AG10803 (cell line): ENCODE measurements at regions not wholly inside any gene's neighbourhood (a gene's known extent, or its start where the extent isn't known, plus 50 kb on each side); places are given as distances from the start of the nearest gene placed in this dataset.

Experiments
- DNase-seq: peaks from one replicate; pipeline ENCODE4 v3.0.0; 2010; ENCODE audit warnings: low read depth
- H3K4me3 ChIP-seq: 2 replicates; pipeline ENCODE4 v1.5.1; 2011; ENCODE audit warnings: mild to moderate bottlenecking, low read length, control low read depth
- TF ChIP-seq, protein P1 (sequence below): conservative IDR thresholded peaks from 2 replicates; pipeline ENCODE4 v1.5.1; 2011; ENCODE audit warnings: mild to moderate bottlenecking, low read length, control low read depth, inconsistent platforms

DNA sequence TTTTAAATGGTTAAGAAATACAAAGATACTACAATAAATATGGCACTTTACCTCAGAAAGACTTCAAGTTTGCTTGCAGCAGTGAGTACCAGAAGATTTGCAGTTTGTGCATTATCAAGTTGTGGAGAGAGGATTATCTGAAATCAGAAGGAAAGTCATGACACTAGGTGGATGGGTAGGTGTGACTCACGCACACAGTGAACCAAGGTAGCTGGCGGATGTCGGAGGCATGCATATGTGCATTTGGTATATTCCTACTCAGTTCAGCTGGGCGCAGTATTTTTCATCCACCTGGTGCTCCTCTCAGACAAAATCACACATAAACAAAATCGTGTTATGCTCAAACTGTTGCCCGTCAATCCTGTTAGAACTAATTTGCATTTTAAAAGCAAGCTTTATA is 351.0 kb downstream of the IGSF11 start:
- TF ChIP-seq, protein P1, sequence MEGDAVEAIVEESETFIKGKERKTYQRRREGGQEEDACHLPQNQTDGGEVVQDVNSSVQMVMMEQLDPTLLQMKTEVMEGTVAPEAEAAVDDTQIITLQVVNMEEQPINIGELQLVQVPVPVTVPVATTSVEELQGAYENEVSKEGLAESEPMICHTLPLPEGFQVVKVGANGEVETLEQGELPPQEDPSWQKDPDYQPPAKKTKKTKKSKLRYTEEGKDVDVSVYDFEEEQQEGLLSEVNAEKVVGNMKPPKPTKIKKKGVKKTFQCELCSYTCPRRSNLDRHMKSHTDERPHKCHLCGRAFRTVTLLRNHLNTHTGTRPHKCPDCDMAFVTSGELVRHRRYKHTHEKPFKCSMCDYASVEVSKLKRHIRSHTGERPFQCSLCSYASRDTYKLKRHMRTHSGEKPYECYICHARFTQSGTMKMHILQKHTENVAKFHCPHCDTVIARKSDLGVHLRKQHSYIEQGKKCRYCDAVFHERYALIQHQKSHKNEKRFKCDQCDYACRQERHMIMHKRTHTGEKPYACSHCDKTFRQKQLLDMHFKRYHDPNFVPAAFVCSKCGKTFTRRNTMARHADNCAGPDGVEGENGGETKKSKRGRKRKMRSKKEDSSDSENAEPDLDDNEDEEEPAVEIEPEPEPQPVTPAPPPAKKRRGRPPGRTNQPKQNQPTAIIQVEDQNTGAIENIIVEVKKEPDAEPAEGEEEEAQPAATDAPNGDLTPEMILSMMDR = no peak
- H3K4me3 ChIP-seq = no peak overlapping the region
- DNase-seq = no peak

DNA sequence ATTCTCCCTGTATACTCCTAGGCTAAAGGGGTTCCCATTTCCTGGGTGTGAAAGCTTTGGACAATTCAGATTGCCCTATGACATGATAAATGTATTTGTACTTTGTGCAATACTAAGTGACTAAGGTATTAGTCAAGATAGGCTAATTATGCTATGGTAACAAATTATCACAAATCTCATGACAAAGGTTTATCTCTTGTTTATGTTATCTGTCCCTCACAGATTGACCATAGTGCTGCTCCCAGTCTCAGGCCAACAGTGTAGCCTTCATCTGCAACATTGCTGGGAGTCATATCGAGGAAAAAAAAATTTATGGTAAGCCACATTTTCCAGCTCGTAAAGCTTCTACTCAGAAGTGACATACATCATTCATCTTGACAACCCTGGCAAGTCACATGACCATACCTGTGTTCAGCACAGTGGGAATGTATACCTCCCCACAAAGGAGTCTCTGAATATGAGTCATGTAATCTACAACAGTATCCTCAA is 346.2 kb downstream of the IGSF11 start:
- no peak for DNase-seq
- TF ChIP-seq, protein P1 = no peak
- H3K4me3 ChIP-seq = no peak overlapping the region

DNA sequence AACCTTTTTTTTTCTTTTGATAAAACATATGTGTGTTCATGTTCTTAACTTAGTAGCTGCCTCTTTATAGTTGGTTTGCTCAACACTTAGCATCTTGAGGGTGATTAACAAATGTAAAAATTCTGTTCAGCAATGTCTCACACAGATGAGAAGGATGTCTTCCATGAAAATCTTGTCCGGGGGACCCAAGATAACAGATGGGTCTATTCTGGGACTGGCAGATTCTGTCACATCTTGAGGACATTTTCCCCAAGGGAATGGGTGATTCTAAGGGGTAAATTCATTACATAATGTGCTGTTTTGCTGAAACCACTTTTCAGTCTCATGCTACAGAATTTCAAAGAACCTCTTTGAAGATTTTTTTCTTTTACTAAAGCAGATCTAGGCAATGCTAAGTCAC is 342.2 kb downstream of the IGSF11 start:
- TF ChIP-seq, protein P1 = no peak
- no peak for DNase-seq
- no peak overlapping the region for H3K4me3 ChIP-seq

DNA sequence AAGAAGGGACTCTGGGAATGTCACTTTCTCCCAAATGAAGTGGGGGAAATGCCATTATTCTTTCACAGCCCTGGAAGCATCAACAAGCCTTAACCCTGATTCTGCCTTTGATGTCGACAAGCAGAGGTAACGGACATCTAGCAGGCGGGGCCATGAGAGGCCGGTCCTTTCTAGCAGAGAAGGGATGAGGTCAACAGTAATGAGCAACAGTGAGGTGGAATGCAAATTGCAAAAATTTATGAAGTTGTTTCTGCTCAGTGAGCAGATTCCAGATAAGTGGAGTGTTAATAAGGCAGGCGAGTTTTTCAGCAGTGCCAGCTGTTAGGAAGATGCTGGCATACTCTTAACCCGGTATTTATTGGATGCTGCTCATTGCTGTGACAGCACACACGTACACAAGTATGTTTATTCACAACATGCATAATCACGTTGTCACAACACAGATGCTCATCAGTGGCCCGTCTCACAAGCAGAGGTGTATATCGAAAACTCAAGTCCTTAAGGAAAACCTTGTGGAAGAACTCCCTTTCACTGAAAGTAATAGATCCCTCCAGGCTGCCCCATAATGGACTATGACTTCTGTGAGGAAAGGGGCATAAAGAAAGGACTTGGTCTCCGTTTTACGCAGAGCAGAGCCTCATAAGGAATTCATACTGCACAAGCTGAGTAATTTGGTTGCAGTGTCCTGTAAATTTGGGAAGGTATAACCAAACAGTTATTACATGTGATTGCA is 329.0 kb downstream of the IGSF11 start:
- DNase-seq = no peak
- no peak overlapping the region for H3K4me3 ChIP-seq
- TF ChIP-seq, protein P1 = no peak

DNA sequence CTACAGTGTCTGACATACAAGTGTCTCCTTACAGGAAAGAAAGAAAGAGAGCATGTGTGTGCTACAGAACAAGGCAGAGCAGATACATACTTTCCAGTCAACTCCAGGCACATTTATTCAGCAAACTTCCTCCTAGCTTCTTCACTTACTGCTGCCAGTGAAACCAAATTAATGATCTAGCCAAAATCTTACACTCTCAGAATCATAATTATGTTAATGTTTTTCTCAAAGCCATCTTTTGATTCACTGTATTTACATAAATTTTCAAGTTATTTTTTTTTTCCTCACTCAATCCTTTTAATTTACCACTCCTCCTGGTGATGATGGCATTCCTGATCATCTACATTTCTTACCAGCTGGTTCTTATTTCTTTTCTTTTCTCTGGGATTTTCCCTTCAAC is 326.7 kb downstream of the IGSF11 start:
- DNase-seq = no peak
- TF ChIP-seq, protein P1 = no peak
- H3K4me3 ChIP-seq = no peak overlapping the region

DNA sequence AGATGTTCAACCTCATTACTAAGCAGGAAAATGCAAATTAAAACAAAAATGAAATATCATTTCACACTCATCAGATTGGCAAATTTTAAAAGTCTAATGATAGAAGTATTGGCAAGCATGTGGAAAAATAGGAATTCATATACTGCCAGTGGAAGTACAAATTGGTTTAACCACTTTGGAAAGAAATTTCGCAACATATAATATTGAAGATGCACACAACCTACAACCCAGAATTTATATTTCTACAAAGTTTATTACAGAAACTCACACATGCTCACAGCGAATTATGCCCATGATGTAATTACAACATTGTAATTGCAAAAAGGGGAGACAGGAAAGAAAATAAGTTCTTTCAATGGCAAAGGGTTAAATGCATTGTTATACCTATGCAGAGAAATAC is 324.1 kb downstream of the IGSF11 start:
- no peak overlapping the region for H3K4me3 ChIP-seq
- TF ChIP-seq, protein P1 = no peak

DNA sequence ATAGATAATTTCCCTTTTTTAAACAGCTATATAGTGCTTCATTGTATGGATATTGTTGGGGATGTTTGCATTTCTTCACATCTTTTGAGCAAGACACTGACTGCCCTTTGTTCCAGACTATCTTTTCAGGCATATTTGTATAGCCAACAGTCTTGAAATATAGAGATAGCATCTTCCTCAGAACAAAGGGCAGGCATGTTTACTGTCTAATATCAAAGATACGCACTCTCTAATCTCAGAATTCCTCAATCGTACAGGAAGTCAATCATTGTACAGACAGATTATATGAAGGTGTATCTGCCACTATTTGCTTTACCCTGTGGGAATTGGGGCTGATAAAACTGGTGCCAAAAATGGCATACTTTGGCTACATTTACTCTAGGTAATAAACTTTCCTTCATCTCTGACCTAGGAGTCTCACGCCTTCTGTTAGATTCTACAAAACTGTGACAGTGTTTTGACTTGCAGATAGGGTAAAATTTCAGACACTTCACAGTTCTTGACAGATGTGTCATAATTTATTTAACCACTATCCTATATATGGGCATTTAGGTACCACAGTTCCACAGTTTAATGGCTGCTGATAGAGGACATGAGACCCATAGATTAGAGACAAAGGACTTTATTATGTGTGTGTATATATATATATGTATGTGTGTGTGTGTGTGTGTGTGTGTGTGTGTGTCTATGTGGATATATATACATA is 321.0 kb downstream of the IGSF11 start:
- no peak for DNase-seq
- H3K4me3 ChIP-seq = no peak overlapping the region
- TF ChIP-seq, protein P1 = no peak

More for the DNA sequence above, 324.1 kb downstream of the IGSF11 start:
- no peak for DNase-seq
